ENCODE measurements at regions not wholly inside any gene's neighbourhood (a gene's known extent, or its start where the extent isn't known, plus 50 kb on each side); places are given as distances from the start of the nearest gene placed in this dataset.

- TF ChIP-seq POLR2A (IDR thresholded peaks at IDR 0.05; ENCODE audit: low read length) (no peak), GATA1 (IDR thresholded peaks at IDR 0.05; ENCODE audit: low read depth, low read length) (no peak)
These were observed 87.8 kb downstream of the SPRY1 start for GRCh38 chr4:123484291-123484926.

Data from erythroblast (primary cell).